GM12872 (cell line): ENCODE measurements at regions not wholly inside any gene's neighbourhood (a gene's known extent, or its start where the extent isn't known, plus 50 kb on each side); places are given as distances from the start of the nearest gene placed in this dataset.

Experiments
- TF ChIP-seq, protein P1 (sequence below): IDR thresholded peaks from 3 replicates; pipeline ENCODE4 v1.5.1; 2011; ENCODE audit warnings: low read depth, mild to moderate bottlenecking, low read length, moderate library complexity; ENCODE audit not compliant: insufficient read depth

DNA sequence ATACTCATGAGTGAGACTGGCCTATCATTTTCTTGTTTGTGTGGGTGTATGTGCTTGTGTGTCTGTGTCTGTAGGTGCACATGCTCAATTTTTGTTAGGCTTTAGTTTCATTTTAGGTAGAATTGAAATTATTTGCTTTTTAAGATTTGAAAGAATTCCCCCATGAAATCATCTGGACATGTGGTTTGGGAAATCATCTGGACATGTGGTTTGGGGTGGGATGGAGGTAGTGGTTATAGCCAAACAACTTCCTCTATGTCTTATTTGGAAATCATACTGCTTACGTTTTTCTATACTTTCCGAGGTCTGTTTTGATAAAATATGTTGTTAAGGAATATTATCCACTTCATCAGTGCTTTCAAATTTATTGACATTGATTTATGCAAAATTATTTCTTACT is 485.4 kb upstream of the CLINT1 start:
- TF ChIP-seq, protein P1, sequence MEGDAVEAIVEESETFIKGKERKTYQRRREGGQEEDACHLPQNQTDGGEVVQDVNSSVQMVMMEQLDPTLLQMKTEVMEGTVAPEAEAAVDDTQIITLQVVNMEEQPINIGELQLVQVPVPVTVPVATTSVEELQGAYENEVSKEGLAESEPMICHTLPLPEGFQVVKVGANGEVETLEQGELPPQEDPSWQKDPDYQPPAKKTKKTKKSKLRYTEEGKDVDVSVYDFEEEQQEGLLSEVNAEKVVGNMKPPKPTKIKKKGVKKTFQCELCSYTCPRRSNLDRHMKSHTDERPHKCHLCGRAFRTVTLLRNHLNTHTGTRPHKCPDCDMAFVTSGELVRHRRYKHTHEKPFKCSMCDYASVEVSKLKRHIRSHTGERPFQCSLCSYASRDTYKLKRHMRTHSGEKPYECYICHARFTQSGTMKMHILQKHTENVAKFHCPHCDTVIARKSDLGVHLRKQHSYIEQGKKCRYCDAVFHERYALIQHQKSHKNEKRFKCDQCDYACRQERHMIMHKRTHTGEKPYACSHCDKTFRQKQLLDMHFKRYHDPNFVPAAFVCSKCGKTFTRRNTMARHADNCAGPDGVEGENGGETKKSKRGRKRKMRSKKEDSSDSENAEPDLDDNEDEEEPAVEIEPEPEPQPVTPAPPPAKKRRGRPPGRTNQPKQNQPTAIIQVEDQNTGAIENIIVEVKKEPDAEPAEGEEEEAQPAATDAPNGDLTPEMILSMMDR, result no peak

DNA sequence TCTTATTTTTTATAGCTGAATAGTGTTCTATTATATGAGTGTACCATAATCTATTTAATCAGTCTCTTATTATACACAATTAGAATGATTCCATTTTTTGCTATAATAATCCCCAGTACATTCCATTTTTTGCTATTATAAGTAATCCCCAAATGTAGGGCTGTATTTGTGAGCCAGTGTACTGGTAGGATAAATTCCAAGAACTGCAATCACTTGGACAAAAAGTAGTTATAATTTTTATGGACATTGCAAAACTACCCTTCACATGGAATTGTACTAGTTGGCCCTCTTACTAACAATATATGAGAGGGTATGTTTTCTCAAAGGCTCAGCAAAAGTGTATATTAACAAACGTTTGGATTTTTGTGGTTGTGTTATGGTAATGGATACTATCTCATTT is 481.7 kb upstream of the CLINT1 start:
- TF ChIP-seq, protein P1, result no peak

DNA sequence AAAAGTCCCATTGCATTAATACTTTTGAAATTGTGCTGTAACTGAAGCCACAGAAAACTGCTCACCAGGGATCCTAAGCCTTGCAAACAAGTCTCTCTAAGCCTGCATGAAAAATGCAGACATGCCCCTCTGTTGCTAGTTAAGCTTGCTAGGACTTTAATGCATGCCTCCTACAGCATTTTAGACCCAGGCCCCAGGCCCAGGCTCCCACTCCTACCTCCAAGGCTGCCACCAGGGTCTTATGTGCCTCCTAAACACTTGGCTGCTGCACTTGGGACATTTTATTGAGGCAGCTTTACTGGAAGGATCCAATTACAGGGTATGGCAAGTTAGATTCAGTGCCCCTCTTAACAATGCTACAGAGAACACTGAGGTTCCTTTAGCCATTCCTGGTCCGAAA is 467.3 kb upstream of the CLINT1 start:
- TF ChIP-seq, protein P1, result no peak

- TF ChIP-seq, protein P1, result no peak
Measured at GRCh38 chr5:158324236-158324635, 465.3 kb upstream of the CLINT1 start.

- TF ChIP-seq, protein P1, result no peak
Measured at GRCh38 chr5:158322620-158323019, 463.7 kb upstream of the CLINT1 start.

DNA sequence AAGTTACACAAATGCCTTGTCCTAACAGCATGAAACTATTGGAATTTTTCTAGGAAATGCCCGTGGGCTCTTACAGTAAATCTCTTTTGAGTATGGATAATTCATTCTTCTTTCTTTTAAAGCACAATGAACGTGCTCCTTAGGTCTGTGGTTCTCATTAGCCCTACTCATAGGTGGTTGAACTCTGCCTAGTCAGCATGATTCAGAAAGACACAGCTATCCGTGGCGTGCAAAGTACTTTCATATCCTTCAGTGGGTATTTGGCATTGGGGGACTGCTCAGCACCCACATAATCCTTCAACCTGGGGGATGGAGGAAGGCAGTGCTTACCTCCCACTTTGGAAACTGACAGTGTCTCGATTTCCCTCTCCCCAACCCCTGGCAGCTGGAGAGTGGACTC is 462.0 kb upstream of the CLINT1 start:
- TF ChIP-seq, protein P1, result no peak

GRCh38 chr5:158320178-158320674 is 461.3 kb upstream of the CLINT1 start:
- TF ChIP-seq, protein P1, result no peak
